RWPE1 (cell line): ENCODE measurements at regions not wholly inside any gene's neighbourhood (a gene's known extent, or its start where the extent isn't known, plus 50 kb on each side); places are given as distances from the start of the nearest gene placed in this dataset.
A peak's percentile ranks its signal among the peaks of the same experiment; 100 is the strongest.

Experiments used
- CTCF ChIA-PET: fragments of 350-600 bp; sonication (Branson Sonifier 250); formaldehyde crosslinking; extraction: SDS; loops from one replicate; lab custom pipeline; 2021; lab: Yijun Ruan, JAX
- POLR2A ChIA-PET: fragments of 400-600 bp; formaldehyde crosslinking; extraction: SDS; loops from one replicate; lab custom pipeline; 2020; ENCODE audit warnings: antibody characterized with exemption; ENCODE audit not compliant: low non-redundant PET; lab: Yijun Ruan, JAX
- DNase-seq: peaks from one replicate; pipeline ENCODE4 v3.0.0; 2012; ENCODE audit warnings: low spot score
- H3K27ac ChIP-seq: fragments of 450-650 bp; 2 replicates; pipeline ENCODE4 v1.5.1; 2017
- CTCF ChIP-seq: fragments of 450-650 bp; conservative IDR thresholded peaks from 2 replicates; pipeline ENCODE4 v1.5.1; 2017; ENCODE audit warnings: low read depth, mild to moderate bottlenecking

- no peak for TF ChIP-seq CTCF
- ChIA-PET POLR2A (no interaction called here), CTCF (no interaction called here)
- no peak for DNase-seq
- no peak overlapping the region; the same call in 1 of the 2 replicates for H3K27ac ChIP-seq
These were observed 205.2 kb upstream of the MARCKS start for GRCh38 chr6:113651920-113652319.

GRCh38 chr6:113653275-113653674, 203.9 kb upstream of the MARCKS start:
- ChIA-PET POLR2A (no interaction called here), CTCF (no interaction called here)
- no peak overlapping the region for H3K27ac ChIP-seq
- no peak for DNase-seq
- TF ChIP-seq CTCF = no peak

GRCh38 chr6:113654396-113654795, 202.7 kb upstream of the MARCKS start:
- CTCF ChIA-PET = no interaction called here
- TF ChIP-seq CTCF = no peak
- peak overlapping the region; percentile 71 for H3K27ac ChIP-seq
- peak; percentile 87 for DNase-seq
- POLR2A ChIA-PET = no interaction called here

- DNase-seq = no peak
- ChIA-PET POLR2A (no interaction called here), CTCF (interaction anchor here (0.6 to 1.0 kb wide), 3 partner anchors 10 to 203 kb away, joined by 3 to 4 read pairs (median 3); no protein-coding TSS in a partner anchor)
- no peak overlapping the region for H3K27ac ChIP-seq
- no peak for TF ChIP-seq CTCF
These were observed 201.4 kb upstream of the MARCKS start for GRCh38 chr6:113655761-113656160.

- no peak for TF ChIP-seq CTCF
- ChIA-PET CTCF (no interaction called here), POLR2A (no interaction called here)
- no peak for DNase-seq
- no peak overlapping the region for H3K27ac ChIP-seq
These were observed 197.3 kb upstream of the MARCKS start for GRCh38 chr6:113659762-113660404.

GRCh38 chr6:113660819-113661218, 196.3 kb upstream of the MARCKS start:
- DNase-seq = no peak
- H3K27ac ChIP-seq = no peak overlapping the region
- ChIA-PET CTCF (no interaction called here), POLR2A (no interaction called here)
- TF ChIP-seq CTCF = no peak
